Smooth muscle cell (in vitro differentiated cells): ENCODE measurements at regions not wholly inside any gene's neighbourhood (a gene's known extent, or its start where the extent isn't known, plus 50 kb on each side); places are given as distances from the start of the nearest gene placed in this dataset.

Experiments used
- DNase-seq: peaks from one replicate; lab custom pipeline; 2025; ENCODE audit not compliant: unreplicated experiment; lab: John Stamatoyannopoulos, UW
- H2AFZ ChIP-seq: fragments of 200-600 bp; sonication (generic); 2 replicates; pipeline ENCODE4 v1.6.0; 2016; ENCODE audit warnings: antibody characterized with exemption, low read depth, mild to moderate bottlenecking
- H3F3A ChIP-seq: fragments of 200-600 bp; sonication (generic); 2 replicates; pipeline ENCODE4 v1.6.0; 2017; ENCODE audit warnings: antibody characterized with exemption, low read depth
- H3K27ac ChIP-seq: fragments of 200-600 bp; sonication (generic); 2 replicates; pipeline ENCODE4 v1.5.1; 2016; ENCODE audit warnings: low read depth, mild to moderate bottlenecking
- H3K27me3 ChIP-seq: fragments of 200-600 bp; sonication (generic); 2 replicates; pipeline ENCODE4 v1.6.1; 2016; ENCODE audit warnings: low read depth, mild to moderate bottlenecking
- H3K36me3 ChIP-seq: fragments of 200-600 bp; sonication (generic); 2 replicates; pipeline ENCODE4 v1.5.1; 2016; ENCODE audit warnings: low read depth
- H3K4me1 ChIP-seq: fragments of 200-600 bp; sonication (generic); 2 replicates; pipeline ENCODE4 v1.5.1; 2016; ENCODE audit warnings: low read depth
- H3K4me2 ChIP-seq: fragments of 200-600 bp; sonication (generic); 2 replicates; pipeline ENCODE4 v1.6.0; 2016; ENCODE audit warnings: mild to moderate bottlenecking
- H3K4me3 ChIP-seq: fragments of 200-600 bp; sonication (generic); 2 replicates; pipeline ENCODE4 v1.5.1; 2016; ENCODE audit warnings: mild to moderate bottlenecking
- H3K79me2 ChIP-seq: fragments of 200-600 bp; sonication (generic); 2 replicates; pipeline ENCODE4 v1.6.0; 2016; ENCODE audit warnings: low read depth, mild to moderate bottlenecking
- H3K9ac ChIP-seq: fragments of 200-600 bp; sonication (generic); 2 replicates; pipeline ENCODE4 v1.6.0; 2016; ENCODE audit warnings: low read depth
- H3K9me3 ChIP-seq: fragments of 200-600 bp; sonication (generic); replicated peaks from 2 replicates; pipeline ENCODE4 v1.5.1; 2016; ENCODE audit warnings: low read depth
- H4K20me1 ChIP-seq: fragments of 200-600 bp; sonication (generic); 2 replicates; pipeline ENCODE4 v1.6.0; 2016; ENCODE audit warnings: low read depth
- WGBS: methylation state at CpG from one replicate; pipeline ENCODE4 v1.1.7; 2016; ENCODE audit warnings: low lambda C conversion rate; 5-methylcytosine and 5-hydroxymethylcytosine counted together
- TF ChIP-seq, protein P1 (sequence below): fragments of 200-600 bp; sonication (generic); IDR thresholded peaks from 2 replicates; pipeline ENCODE4 v1.5.1; 2017; ENCODE audit warnings: borderline replicate concordance, mild to moderate bottlenecking, antibody characterized with exemption; ENCODE audit not compliant: insufficient read depth, poor library complexity, severe bottlenecking

- H3K4me3 ChIP-seq: no peak overlapping the region
- H3F3A ChIP-seq: no peaks in the 10 kb centered on the region
- H3K9me3 ChIP-seq: no peaks in the 10 kb centered on the region
- 62% methylated on average over 3 of the region's 3 CpGs for WGBS
- H3K9ac ChIP-seq: no peak overlapping the region
- no peak for DNase-seq
- TF ChIP-seq, protein P1, sequence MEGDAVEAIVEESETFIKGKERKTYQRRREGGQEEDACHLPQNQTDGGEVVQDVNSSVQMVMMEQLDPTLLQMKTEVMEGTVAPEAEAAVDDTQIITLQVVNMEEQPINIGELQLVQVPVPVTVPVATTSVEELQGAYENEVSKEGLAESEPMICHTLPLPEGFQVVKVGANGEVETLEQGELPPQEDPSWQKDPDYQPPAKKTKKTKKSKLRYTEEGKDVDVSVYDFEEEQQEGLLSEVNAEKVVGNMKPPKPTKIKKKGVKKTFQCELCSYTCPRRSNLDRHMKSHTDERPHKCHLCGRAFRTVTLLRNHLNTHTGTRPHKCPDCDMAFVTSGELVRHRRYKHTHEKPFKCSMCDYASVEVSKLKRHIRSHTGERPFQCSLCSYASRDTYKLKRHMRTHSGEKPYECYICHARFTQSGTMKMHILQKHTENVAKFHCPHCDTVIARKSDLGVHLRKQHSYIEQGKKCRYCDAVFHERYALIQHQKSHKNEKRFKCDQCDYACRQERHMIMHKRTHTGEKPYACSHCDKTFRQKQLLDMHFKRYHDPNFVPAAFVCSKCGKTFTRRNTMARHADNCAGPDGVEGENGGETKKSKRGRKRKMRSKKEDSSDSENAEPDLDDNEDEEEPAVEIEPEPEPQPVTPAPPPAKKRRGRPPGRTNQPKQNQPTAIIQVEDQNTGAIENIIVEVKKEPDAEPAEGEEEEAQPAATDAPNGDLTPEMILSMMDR: no peak
- H3K36me3 ChIP-seq: no peaks in the 10 kb centered on the region
- H3K27ac ChIP-seq: no peak overlapping the region
- H3K27me3 ChIP-seq: peaks cover 6% of the 10 kb centered on the region
- H3K79me2 ChIP-seq: no peaks in the 10 kb centered on the region
- H4K20me1 ChIP-seq: no peaks in the 10 kb centered on the region
- no peak overlapping the region for H3K4me2 ChIP-seq
- H2AFZ ChIP-seq: no peak overlapping the region
- H3K4me1 ChIP-seq: peaks cover 21% of the 10 kb centered on the region
Observed at GRCh38 chr2:103789381-103790095, 1027.7 kb downstream of the TMEM182 start.

- H3K36me3 ChIP-seq: no peaks in the 10 kb centered on the region
- H3K4me3 ChIP-seq: no peak overlapping the region
- H3K9me3 ChIP-seq: no peaks in the 10 kb centered on the region
- peaks cover 6% of the 10 kb centered on the region for H3K27me3 ChIP-seq
- H3K4me1 ChIP-seq: peaks cover 17% of the 10 kb centered on the region
- H3F3A ChIP-seq: no peaks in the 10 kb centered on the region
- H3K27ac ChIP-seq: no peak overlapping the region
- H4K20me1 ChIP-seq: no peaks in the 10 kb centered on the region
- no peaks in the 10 kb centered on the region for H3K79me2 ChIP-seq
- no peak overlapping the region for H3K9ac ChIP-seq
- H3K4me2 ChIP-seq: no peak overlapping the region
- TF ChIP-seq, protein P1: no peak
- 11% methylated on average over 5 of the region's 5 CpGs for WGBS
- no peak overlapping the region for H2AFZ ChIP-seq
- no peak for DNase-seq
Observed at GRCh38 chr2:103792042-103792441, 1030.2 kb downstream of the TMEM182 start.

DNA sequence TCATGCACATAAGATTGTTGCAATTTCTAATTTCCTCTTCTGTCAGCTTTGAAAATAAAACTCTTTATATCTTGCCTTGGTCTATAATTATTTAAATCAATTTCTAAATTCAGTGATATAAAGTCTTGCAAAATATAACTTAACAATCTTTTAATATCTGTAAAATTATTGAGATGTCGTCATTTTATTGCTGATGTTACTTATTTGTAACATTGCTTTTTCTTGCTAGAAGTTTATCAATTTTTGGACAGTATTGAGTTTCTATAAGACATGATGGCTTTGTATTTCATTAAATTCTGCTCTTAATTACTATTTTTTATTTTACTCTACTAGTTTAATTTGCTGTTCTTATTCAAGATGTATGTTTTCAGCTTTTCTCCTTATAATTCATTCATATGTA lies 1036.5 kb downstream of the TMEM182 start:
- H3K36me3 ChIP-seq: no peaks in the 10 kb centered on the region

More for the DNA sequence above, 1036.5 kb downstream of the TMEM182 start:
- no peak for DNase-seq
- Histone ChIP-seq H4K20me1 (no peaks in the 10 kb centered on the region), H3K9me3 (no peaks in the 10 kb centered on the region), H2AFZ (no peak overlapping the region), H3K4me3 (no peak overlapping the region), H3K27me3 (no peaks in the 10 kb centered on the region), H3K9ac (no peak overlapping the region), H3F3A (no peaks in the 10 kb centered on the region), H3K79me2 (no peaks in the 10 kb centered on the region), H3K4me2 (no peak overlapping the region), H3K27ac (no peak overlapping the region), H3K4me1 (no peaks in the 10 kb centered on the region)
- TF ChIP-seq, protein P1: no peak
- 73% methylated on average over 1 of the region's 1 CpG for WGBS
